Astrocyte of the spinal cord (primary cell): ENCODE measurements at regions not wholly inside any gene's neighbourhood (a gene's known extent, or its start where the extent isn't known, plus 50 kb on each side); places are given as distances from the start of the nearest gene placed in this dataset.

Experiments
- DNase-seq: peaks from one replicate; pipeline ENCODE4 v3.0.0; 2011; ENCODE audit warnings: low read depth, low spot score
- H3K4me3 ChIP-seq: 2 replicates; pipeline ENCODE4 v1.5.1; 2011; ENCODE audit warnings: low read depth, mild to moderate bottlenecking, low read length, moderate library complexity
- CTCF ChIP-seq: IDR thresholded peaks from 2 replicates; pipeline ENCODE4 v1.5.1; 2012; ENCODE audit warnings: low read depth, mild to moderate bottlenecking, low read length, inconsistent platforms
- in situ Hi-C: cut with HindIII; loops from 2 replicates; pipeline ENCODE4 v1.10.0; 2017; ENCODE audit warnings: low sequenced_read_pairs

- DNase-seq, result no peak
- in situ Hi-C loops, result no loop called here
- no peak for TF ChIP-seq CTCF
- no peak overlapping the region for H3K4me3 ChIP-seq
These were observed 65.1 kb downstream of the SLC4A3 start for GRCh38 chr2:219692521-219692920.

- TF ChIP-seq CTCF, result no peak
These were observed 67.8 kb downstream of the SLC4A3 start for GRCh38 chr2:219695145-219695709.

GRCh38 chr2:219697811-219698747, 70.6 kb downstream of the SLC4A3 start:
- peak; percentile 20 for DNase-seq
- in situ Hi-C loops, result no loop called here
- TF ChIP-seq CTCF, result no peak
- no peak overlapping the region for H3K4me3 ChIP-seq

More at GRCh38 chr2:219695145-219695709, 67.8 kb downstream of the SLC4A3 start:
- in situ Hi-C loops, result no loop called here
- no peak overlapping the region for H3K4me3 ChIP-seq
- DNase-seq, result no peak

GRCh38 chr2:219698748-219699439, 71.5 kb downstream of the SLC4A3 start:
- DNase-seq, result peak; percentile 67
- no peak overlapping the region for H3K4me3 ChIP-seq
- TF ChIP-seq CTCF, result no peak
- in situ Hi-C loops, result no loop called here

GRCh38 chr2:219699440-219699821, 72.0 kb downstream of the SLC4A3 start:
- no peak for DNase-seq
- in situ Hi-C loops, result no loop called here
- TF ChIP-seq CTCF, result no peak
- H3K4me3 ChIP-seq, result no peak overlapping the region

- no peak overlapping the region for H3K4me3 ChIP-seq
- in situ Hi-C loops, result no loop called here
- peak; percentile 68 for DNase-seq
- no peak for TF ChIP-seq CTCF
These were observed 74.6 kb downstream of the SLC4A3 start for GRCh38 chr2:219701847-219702634.
